ENCODE measurements at regions not wholly inside any gene's neighbourhood (a gene's known extent, or its start where the extent isn't known, plus 50 kb on each side); places are given as distances from the start of the nearest gene placed in this dataset.
A peak's percentile ranks its signal among the peaks of the same experiment; 100 is the strongest.
"Not testable (repeated sequence)": the region's sequence is repeated elsewhere in the genome, so short reads cannot be mapped to it uniquely, and the experiment has no call there.

- no peak for DNase-seq
These were observed 614.0 kb downstream of the UTRN start for GRCh38 chr6:144899161-144899560.

- no peak for DNase-seq
These were observed 616.3 kb downstream of the UTRN start for GRCh38 chr6:144901412-144901811.

- no peak for DNase-seq
These were observed 622.9 kb downstream of the UTRN start for GRCh38 chr6:144908004-144908403.

- DNase-seq: no peak
These were observed 624.7 kb downstream of the UTRN start for GRCh38 chr6:144909753-144910285.

GRCh38 chr6:144911322-144911721 lies 626.2 kb downstream of the UTRN start:
- DNase-seq: no peak

GRCh38 chr6:144912474-144912873 lies 627.3 kb downstream of the UTRN start:
- no peak for DNase-seq

- DNase-seq: no peak
These were observed 632.9 kb downstream of the UTRN start for GRCh38 chr6:144918073-144918472.

GRCh38 chr6:144919560-144919959 lies 634.4 kb downstream of the UTRN start:
- no peak for DNase-seq

- no peak for DNase-seq
These were observed 635.3 kb downstream of the UTRN start for GRCh38 chr6:144920391-144920961.

- no peak for DNase-seq
These were observed 636.3 kb downstream of the UTRN start for GRCh38 chr6:144921206-144921975.

- DNase-seq: no peak
These were observed 637.1 kb downstream of the UTRN start for GRCh38 chr6:144922120-144922722.

GRCh38 chr6:144922771-144923490 lies 637.8 kb downstream of the UTRN start:
- not testable (repeated sequence) for DNase-seq

- not testable (repeated sequence) for DNase-seq
These were observed 638.3 kb downstream of the UTRN start for GRCh38 chr6:144923491-144923787.

- DNase-seq: no peak
These were observed 643.7 kb downstream of the UTRN start for GRCh38 chr6:144928847-144929246.

- no peak for DNase-seq
These were observed 644.1 kb downstream of the UTRN start for GRCh38 chr6:144929262-144929661.

- peak; percentile 19 for DNase-seq
These were observed 646.3 kb downstream of the UTRN start for GRCh38 chr6:144931172-144932035.

- DNase-seq: no peak
These were observed 647.5 kb downstream of the UTRN start for GRCh38 chr6:144932621-144933020.

GRCh38 chr6:144935181-144935580 lies 650.0 kb downstream of the UTRN start:
- DNase-seq: no peak

- DNase-seq: no peak
These were observed 650.5 kb downstream of the UTRN start for GRCh38 chr6:144935661-144936060.

- no peak for DNase-seq
These were observed 651.6 kb downstream of the UTRN start for GRCh38 chr6:144936764-144937163.

GRCh38 chr6:144939921-144940320 lies 654.8 kb downstream of the UTRN start:
- DNase-seq: no peak

GRCh38 chr6:144944106-144944505 lies 659.0 kb downstream of the UTRN start:
- no peak for DNase-seq

All from NCI-H1092 (cell line).